Stimulated activated CD4-positive, alpha-beta T cell treated with anti-CD3 and anti-CD28 coated beads, Interleukin-4, amount 100 ng/mL, for 24 hours (primary cell): ENCODE measurements at regions not wholly inside any gene's neighbourhood (a gene's known extent, or its start where the extent isn't known, plus 50 kb on each side); places are given as distances from the start of the nearest gene placed in this dataset.

Experiments
- DNase-seq: peaks from one replicate; pipeline ENCODE4 v3.0.0-alpha.2; 2020

GRCh38 chr2:67660015-67660602, 263.0 kb downstream of the ETAA1 start:
- DNase-seq = no peak

DNA sequence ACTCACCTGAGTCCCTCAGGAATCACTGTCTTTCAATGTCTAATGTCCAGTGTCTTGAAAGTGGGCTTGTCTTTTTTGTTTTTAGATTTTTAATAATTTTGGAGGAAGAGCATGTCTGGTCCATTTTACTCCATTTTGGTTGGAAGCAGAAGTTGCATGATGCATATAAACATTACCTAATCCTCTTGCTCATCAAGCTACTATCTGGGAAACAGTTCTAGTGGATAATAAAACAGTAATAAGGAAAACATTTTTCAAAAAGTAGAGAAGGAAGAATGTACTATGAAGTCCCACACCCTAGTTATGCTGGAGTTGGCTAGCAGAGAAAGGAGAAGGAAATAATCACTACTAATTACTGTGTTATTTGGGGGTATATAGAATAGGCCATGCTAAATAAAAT, 263.7 kb downstream of the ETAA1 start:
- DNase-seq = no peak

DNA sequence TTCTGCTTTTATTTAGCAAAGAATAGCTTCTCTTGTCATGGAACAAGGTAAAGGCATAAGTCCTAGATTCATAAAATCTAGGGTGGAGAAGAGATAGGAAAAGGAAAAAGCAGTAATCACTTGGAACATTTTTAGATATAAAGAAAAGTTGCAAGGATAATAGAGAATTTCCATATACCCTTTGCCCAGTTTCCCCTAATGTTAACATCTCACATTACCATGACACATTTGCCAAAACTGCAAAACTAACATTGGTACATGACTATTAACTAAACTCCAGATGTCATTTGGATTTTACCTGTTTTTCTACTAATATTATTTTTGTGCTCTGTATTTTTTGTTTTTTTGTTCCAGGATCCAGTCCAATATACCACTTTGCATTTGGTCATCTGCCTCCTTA, 265.1 kb downstream of the ETAA1 start:
- no peak for DNase-seq

DNA sequence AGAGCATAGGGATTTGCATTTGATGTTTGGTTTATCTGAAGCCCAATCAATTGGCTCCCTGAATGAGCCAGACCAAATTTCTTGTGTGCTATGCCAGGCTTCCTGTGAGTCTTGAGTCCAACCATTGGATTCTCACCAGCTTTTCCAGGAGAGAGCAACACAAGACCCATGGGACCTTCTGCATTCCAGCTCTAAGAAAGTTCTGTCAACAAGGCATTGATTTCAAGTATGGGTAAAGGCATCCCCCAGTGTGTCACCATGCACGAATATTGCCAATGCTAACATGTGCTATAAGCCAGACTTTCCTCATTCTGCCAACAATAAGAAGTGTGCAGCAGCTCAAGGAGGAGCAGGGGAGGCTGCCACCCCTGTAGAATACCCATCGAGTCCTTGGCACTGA, 266.6 kb downstream of the ETAA1 start:
- DNase-seq = no peak

DNA sequence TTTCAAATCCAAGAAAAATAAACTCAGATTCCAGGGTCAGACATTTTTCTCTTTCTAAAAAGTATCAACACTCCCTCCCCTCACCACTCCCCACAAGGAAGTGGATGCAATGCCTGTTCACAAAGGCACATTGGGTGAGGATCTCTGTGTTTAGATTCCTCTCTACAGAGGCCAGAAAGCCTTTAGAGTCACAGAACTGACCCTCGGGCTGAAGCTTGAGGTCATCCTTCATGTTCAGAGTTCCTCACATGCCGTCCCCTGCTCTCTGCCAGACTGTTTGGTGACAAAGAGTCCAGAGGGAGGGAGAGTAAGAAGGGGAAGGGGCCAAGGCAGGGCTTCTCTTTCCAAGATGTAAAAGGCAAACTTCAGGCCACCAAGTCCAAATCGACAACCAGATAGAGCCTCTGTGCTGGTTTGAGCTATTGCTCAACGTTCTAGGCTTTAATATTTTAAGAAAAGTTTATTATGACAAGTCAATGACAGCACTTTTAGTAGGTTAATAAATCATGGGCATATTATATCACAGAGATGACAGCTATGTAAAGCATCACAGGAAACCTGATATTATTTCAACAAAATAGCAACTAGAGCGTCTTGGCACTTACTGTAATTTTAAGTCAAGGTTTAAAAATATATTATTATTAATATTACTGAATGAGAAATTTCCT, 269.4 kb downstream of the ETAA1 start:
- no peak for DNase-seq

DNA sequence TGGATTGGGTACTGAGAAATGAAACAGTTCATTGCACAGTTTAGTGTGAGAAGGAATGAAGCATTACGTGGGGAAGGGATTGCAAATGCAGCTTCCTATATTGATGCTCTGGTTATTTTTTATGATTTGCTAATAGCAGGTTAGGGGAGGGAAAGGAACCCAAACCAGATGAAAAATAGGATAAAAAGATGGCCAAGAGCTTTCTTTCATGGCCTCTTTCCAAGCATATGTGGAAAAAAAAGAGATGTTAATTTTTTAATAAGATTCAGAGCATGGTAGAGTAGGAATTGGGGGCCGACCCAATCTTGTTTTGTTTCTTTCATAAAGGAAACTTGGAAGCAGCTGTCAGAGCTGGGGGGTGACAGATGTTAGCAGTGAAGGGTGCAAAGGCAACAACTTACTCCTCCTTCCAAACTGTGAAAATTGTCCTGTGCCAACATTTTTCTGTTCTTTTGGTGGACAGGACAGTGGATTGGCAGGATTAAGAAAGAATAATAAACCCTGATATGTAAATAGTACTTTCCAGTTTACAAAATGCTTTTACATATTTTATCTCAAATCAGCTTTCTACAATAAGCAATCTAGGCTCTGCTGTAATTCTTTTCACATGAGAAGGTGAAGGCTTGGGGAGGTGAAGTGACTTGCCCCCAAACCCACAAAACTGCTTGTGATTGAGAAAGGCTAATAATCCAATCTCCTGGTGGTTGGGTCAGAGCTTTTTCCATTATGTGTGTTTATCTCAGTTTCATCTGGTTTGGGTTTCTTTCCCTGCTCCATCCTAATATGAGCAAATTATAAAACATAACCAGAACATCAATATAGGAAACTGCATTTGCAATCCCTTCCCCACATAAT, 270.1 kb downstream of the ETAA1 start:
- no peak for DNase-seq

DNA sequence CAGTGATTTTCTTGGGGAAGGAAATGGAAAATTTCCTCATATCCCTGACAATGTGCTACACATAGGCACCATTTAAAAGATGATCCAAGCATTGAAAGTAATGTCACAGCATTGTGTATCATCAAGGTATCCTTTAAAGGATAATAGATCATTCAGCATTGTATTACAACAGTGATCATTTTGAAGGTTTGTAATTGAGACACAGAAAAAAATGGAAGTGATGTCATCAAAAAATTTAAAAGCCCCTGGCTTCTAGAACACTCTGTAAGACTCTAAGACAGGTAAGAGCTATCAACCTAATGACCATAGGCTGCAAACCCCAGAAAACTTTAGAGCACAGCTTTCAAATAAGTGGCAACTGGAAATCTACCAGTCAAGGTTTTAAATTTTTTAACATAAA, 271.4 kb downstream of the ETAA1 start:
- DNase-seq = no peak

- no peak for DNase-seq
These were observed 272.0 kb downstream of the ETAA1 start for GRCh38 chr2:67669168-67669567.

GRCh38 chr2:67669766-67670165, 272.6 kb downstream of the ETAA1 start:
- no peak for DNase-seq

DNA sequence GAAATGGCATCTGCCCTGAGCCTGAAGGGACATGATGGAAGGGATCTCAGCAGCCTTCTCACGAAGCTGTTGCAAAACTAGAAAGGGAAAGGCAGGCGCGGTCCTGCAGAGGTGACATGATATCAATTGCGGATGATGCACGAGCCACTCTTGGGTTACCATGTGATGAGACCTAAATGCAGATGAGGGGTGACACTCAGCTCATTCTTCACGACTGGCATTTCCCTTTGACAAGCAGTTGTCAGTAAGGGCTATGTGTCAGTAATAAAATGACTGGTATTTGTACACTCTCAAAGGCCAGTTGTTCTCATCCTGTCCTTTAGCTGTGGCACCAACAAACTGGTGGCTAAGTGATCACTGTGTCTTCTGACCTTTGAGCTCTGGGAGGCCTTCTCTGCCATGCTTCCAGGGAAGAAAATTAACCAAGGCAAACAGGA, 273.6 kb downstream of the ETAA1 start:
- DNase-seq = no peak

DNA sequence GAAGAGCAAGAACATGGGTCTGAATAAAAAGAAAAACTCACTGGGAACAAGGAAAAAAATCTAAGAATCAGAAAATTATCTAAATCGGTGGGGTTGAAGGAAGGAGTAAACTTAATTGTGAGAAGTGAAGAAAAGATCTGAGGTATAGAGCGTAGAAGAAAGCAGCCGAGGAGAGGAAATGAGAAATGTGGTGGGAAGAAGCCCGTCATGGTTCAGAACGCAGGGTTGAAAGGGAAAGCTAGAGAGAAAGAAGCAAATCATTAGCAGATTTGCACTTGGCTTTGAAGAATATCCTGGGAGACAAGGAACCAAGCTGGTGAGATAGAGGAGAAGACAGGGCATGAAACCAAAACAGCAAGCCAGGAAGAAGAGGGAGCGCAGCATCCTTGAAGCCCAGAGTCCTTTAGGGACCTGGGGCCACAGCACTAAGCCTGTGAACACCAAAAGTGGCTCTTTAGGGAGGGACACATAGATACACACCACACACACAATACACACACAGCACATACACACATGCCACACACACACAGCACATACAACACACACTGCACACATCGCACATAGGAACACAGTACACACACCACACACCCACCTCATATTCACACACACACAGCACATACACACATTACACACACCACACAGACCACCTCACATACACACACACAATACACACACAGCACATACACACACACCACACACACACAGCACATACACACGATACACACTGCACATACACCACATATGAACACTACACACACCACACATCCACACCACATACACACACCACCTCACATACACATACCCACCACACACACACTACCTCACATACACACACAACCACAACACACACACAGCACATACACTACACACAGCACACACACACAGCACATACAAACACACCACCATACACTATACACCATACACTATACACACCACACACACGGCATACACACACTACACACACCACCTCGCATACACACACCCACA, 274.6 kb downstream of the ETAA1 start:
- DNase-seq = no peak

DNA sequence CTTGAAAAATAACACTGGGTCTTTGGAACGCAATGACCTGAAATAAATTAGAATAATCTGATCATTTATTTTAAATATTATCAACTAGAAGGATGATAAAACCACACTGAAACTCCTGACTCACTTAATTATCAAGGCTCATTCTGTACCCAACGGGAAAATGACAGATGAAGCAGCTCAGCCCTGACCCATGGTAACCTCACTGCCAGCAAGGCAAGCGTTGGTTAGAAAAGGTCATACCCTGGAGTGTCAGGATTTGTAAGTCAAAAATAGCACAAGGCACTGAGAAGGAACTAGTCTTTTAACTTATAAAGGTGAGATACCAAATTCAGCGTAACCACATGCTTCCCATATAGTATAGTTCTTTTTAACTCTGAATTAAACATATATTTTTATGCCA, 277.5 kb downstream of the ETAA1 start:
- no peak for DNase-seq

DNA sequence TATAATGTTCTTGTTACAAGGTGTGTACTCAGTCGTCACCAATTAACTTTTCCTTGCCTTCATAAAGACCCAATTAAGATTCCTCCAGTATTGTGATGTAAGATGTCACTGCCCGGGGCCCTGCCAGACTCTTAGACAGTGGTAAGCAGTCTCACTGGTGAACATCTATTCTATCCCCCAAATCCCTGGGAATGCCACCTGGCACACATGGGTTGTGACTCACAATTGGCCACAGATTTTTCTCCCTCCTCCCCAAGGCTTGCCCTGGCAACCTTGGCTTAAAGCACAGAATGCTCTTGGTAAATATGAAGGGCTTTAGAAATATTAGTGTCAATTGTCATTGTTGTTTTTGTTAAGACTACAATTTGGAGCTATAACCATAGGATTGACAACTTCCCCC, 287.9 kb downstream of the ETAA1 start:
- DNase-seq = no peak

DNA sequence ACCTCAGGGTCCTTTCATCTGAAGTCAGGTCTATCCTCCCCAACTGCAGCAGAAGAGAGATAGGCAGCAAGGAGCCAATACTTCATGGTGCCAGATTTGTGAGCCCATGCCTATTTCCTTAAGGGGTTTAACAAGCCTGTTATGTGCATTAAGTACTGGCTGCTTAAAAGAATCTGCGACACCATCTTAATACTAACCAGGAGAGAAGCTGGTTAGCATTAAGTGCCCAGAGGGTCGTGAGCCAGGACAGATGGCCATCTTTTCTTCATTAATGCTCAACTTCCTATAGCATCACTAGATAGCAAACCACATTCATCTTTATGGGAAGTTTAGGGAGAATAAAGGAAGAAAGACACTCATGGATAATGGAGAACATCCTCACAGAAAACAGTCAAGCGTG, 289.1 kb downstream of the ETAA1 start:
- no peak for DNase-seq

DNA sequence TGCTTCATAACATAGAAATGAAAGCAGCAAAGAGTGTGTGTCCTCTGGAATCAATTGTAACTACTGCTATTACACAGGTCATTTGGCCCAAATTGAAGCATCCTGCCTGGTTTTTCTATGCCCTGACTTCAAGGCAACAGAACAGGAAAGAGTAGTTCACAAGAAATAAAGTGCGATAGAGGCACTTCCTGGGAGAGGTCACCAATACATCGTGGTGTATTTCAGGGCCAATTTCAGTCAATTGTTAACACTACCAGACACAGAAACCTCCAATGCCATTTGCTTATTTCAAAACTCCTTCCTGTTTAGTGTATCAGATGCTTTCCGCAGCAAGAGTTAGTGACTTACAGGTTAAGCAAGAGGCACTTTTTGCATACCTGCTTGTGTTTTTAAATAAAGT, 292.1 kb downstream of the ETAA1 start:
- DNase-seq = no peak

- DNase-seq = no peak
These were observed 292.5 kb downstream of the ETAA1 start for GRCh38 chr2:67689651-67690050.

DNA sequence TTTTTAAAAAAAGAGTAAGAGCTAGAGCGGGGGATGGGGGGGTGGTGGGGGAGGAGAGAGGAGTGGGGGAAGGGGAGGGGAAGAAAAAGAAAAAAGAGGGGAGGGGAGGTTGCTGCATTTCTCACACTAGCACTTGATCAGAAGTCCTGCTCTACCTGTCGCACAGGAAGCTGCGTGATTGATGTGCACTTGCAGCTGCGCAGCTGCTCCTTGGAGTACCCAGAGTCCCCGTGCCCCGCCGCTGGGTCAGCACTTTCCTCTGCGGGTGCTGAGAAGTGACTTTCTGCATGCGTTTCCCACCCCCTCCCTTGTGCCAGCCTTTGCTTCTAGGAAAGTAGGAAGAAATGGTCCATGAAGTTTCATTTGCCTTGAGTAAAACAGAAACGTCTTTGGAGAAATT, 297.3 kb downstream of the ETAA1 start:
- DNase-seq = no peak

GRCh38 chr2:67701011-67701410, 303.9 kb downstream of the ETAA1 start:
- DNase-seq = no peak

DNA sequence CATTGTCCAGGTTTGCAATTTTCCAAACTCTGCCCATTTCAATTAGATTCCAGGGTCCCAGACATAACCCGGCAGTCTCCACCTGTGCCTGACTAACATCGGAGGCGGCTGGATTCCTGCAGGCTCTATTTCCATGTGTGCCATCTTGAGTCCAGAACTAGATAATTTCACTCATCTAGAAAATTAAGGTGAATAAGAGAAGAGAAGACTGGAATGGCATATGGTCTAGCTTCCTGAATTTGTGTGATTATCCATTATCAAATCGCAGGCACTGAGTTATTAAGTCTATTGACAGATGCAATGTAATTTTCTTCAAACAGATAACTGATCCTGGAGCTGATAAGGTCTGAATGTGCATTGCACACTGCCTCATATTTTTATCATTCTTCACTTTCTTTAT, 305.2 kb downstream of the ETAA1 start:
- DNase-seq = no peak

GRCh38 chr2:67702937-67703336, 305.8 kb downstream of the ETAA1 start:
- DNase-seq = no peak

GRCh38 chr2:67706082-67706481, 308.9 kb downstream of the ETAA1 start:
- DNase-seq = no peak

DNA sequence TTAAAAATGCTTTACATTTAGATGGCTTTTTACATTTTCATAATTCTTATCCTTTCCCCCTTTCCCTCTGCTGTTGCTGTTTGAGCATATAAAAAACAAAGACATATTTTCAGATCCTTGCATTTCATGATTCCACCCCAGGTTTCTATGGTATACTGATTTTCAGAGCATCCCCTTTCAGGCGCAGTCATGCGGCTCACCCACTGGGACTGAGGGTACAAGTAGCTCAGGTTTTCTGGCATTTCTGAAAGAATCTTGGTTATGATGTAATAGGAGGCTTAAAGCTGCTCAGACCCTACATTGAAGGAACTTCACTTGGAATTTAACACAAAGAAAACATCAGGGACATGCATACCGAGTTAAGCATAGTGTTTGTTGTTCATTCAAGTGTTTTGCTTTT, 310.8 kb downstream of the ETAA1 start:
- no peak for DNase-seq

DNA sequence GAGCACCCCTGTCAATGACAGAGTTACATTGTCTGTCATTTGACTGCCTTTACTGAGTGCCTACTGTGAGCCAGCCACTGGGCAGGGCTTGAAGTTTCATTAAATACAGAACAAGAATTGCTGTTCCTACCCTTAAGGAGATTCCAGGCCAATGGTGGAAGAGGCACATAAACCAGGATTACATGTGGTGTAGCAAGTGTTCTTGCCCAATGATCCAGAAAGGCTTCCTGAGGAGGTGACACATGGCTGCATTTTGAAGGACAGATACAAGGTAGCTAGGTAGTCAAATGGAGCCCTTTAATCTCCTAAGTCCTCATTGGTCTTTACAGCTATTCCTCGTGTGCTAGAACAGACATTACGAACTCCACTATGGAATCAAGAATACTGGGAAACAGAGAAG, 312.7 kb downstream of the ETAA1 start:
- DNase-seq = no peak
